HG02571 (cell line): ENCODE measurements at regions not wholly inside any gene's neighbourhood (a gene's known extent, or its start where the extent isn't known, plus 50 kb on each side); places are given as distances from the start of the nearest gene placed in this dataset.

Source experiments
- ATAC-seq: cut with Tn5 transposase; IDR thresholded peaks from one replicate; pipeline ENCODE4 v1.9.1; 2021; ENCODE audit warnings: mild to moderate bottlenecking, moderate library complexity; ENCODE audit not compliant: unreplicated experiment

DNA sequence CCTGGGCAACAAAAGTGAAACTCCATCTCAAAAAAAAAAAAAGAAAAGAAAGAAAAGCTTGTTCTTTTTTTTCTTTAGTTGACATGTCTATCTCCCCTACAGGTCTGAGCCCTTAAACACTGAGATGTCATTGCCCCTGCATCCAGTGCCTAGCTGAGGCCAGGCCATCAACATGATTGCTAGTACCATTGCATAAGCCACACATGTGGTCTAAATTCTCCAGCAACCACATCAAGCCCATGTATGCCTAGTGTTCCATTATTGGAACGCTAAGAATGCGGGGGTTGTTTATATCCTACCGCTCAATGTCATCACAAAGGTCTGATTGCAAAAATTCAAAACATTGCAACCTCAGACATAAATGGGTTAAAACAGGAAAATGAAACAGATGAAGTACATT is 62.7 kb downstream of the NPTX2 start:
- ATAC-seq = no peak

DNA sequence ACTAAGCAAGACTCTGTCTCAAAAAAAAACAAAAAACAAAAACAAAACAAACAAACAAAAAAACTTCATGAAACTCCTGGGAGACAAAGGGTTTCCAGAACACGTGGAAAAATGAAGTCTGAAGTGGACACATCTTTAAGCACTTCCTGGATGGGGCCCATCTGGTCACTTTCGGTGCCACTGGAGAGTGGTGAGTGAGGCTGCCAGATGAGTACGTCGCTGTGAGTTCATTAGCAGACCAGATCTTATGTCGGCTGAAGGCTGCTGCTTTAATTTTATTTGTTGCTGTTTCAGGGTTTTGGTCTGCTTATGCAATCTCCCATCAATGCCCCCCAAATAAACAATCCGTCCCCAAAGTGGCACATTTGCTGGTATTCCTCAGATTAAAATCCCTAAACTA is 64.4 kb downstream of the NPTX2 start:
- ATAC-seq = no peak

DNA sequence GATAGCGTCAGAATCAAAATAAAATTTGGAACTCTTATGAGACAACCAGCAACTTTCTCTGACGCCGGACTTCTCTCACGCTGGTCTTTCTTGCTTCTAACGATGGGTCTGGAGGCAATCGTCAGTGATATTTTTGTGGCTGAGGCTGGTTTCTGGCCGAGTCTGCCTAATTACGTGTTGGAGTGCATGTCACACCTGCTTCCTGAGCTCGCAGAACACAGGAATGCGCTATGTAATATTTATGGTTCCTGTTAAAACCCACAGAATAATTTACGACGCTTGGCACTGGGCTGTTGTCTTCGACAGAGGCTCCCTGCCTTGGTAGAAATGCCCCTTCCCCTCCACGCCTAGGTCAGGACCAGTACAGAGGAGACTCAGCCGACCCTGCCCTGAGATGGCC is 64.9 kb downstream of the NPTX2 start:
- no peak for ATAC-seq

DNA sequence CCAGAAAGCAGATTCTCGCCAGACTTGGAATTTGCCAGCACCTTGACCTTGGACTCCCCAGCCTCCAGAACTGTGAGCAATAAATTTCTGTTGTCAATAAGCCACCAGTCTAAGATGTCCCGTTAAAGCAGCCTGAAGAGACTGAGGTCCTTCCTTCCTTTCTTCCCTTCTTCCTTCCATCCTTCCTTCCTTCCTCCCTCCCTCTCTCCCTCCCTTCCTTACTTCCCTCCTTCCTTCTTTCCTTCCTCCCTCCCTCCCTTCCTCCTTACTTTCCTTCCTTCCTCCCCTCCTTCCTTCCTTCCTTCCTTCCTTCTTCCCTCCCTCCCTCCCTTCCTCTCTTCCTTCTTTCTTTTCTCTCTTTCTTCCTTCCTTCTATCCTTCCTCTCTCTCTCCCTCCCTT is 66.4 kb downstream of the NPTX2 start:
- no peak for ATAC-seq

DNA sequence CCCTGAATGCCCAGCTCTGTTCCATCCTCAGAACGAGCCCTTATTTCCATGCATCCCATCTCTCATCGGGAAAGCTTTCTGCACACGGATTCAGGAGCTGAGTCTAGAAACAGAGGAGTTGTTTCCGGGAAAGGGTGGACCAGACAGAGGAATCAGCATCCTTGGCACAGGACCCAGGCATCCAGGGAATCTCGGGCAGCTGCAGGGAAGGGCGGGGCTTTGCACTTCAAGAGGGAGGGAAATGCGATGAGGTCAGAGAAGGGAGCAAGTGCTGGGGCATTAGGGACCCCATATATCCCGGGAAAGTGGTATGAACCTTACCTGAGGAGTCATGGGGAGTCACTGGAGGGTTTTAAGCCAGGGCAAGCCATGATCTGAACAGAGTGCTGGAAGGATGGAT is 68.5 kb downstream of the NPTX2 start:
- no peak for ATAC-seq

DNA sequence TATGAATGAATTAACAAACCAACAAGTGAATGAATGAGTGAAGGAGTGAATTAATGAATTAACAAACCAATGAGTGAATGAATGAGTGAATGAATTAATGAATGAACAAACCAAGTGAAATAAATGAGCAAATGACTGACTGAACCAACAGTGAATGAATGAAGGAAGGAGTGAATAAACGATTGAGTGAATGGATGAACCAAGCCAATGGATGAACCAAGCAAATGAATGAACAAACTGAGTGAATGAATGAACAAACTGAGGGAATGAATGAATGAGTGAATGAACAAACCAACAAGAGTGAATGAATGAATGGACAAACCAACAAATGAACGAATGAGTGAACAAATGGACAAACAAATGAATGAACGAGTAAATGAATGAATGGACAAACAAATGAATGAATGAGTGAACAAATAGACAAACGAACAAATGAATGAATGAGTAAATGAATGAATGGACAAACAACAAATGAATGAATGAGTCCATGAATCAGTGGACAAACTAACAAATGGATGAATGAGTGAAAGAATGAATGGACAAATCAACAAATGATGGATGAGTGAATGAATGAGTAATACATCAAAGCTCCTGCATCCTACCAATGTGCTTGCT is 69.5 kb downstream of the NPTX2 start:
- ATAC-seq = no peak

DNA sequence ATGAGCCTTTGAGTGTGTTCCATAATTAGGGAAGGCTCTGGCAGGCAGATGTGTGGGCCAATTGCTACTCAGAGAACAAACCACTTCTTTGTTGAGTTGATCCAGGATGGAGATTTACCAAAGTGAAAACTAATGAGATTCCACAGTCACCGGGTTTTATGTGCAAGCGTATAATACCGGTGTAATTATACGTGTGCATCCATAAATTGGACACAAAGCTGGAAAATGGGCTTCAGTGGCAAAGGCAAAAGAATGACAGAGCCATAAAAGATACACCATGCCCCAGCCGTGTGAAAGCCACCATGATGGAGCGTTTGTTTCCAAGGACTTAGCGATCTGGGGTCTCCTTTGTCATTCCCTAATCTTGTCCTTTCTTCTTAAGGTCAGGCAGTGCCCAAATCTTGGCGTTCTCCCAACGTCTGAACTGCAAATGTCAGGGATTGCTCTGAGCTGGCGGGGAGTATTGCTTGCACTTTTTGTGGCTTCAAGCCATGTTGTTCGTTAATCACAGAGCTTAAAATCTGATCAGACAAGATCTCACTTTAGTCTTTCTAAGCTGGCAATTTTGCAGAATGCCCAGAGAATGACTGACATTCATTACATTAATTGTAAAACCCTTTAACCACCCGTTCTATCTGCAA is 70.1 kb downstream of the NPTX2 start:
- ATAC-seq = no peak

DNA sequence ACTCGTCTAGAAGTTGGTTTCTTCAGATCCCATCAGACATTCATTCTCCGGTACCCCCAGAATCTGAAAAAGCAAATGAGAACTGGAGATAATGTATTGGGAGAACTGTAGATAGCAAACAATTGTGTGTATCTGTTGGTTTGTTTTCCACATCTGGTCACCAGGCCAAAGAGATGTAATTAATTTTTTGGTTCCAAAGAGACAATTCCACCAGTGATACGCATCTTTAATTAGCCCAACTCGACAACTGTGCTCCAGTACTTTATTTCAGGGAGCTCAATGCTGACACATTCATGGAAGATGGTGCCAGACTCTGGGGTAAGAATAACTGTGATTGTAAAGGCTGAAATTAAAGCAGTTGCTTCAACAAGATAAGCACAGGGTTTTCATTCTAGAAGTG is 74.5 kb downstream of the NPTX2 start:
- no peak for ATAC-seq

DNA sequence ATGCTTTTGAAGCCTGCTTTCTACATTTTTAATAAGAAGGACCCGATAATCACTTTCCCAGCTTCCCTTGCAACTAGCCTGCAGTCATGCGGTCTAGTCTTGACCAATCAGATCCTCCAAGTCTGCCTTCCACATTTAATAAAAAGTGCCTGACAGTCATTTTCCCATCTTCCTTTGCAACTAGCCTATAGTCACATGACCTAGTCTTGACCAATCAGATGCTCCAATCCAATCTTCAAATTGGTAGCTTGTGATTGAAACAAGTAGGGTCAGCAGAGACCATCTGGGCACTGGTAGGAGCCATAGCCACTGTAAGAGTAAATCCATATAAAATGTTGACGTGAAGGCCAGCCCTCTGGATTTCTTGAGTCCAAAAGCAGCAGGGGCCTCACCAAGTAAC is 80.0 kb downstream of the NPTX2 start:
- ATAC-seq = no peak

DNA sequence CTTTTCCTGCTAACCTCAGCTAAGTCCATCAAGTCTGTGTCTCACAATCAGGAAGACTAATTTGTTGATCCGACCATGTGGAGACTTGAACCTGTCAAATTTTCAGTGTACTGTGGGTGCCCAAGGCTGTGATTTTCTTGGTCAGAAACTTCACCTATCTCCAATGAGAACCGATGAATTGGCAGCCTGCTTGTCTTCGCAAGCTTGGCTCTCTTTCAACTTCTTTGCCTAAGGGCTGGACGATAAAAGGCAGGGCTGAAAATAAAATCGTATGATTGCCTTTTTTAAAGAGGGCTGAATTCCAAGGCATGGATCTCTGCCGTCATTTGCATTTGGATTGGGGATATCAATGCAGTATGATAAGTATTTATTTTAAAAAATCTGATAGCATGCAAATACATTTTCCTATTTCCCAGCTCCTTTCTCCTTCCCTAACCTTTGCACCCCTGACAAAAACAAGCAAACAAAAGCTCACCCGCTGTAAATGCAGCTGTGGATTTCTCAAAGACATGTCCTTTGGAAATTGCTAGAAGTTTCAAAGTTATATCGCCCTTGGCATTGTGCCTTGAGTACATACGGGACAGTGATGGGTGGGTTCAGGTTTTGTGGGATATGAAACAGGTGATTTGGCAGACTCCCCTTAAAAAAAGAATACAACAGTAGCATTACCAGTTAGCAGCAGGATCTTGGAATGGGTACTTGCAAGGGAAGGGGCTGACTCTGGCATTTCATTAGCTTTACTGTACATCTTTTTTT is 80.6 kb downstream of the NPTX2 start:
- ATAC-seq = no peak

DNA sequence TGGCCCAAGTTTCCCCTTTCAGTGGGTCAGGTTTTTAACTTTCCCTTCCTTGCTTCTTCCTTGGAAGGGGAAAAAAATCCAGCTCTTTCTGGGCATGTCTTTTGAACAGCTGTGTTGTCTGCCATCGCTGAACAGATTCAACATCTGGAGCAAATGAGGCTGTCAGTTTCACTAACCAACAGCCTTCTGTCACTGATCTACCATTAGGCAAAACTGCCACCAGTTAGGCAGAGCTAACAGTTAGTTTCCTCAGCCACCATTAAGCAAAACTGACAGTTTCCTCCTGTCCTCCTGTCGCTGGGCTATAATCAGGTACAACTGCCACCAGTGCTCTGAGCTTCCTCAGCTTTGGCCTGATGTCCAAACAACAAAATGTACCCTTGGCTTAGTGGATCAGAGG is 81.9 kb downstream of the NPTX2 start:
- no peak for ATAC-seq

DNA sequence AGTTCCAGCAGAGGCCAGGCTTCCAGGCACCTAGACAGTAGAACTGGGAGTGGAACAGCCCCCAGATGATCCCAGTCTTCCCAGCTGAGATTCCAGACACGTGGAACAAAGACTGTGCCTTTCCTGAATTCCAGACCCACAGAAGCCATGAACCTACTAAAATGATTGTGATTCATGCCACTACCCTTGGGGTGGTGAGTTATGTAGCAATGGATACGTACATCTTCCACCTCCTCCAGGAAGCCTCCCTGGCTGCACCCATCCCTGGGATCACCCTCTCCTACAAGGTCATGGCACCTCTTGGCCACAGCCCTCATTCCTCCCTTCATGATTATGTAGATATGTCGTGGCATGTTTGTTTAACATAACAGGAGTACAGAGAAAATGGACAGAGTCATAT is 83.4 kb downstream of the NPTX2 start:
- no peak for ATAC-seq

DNA sequence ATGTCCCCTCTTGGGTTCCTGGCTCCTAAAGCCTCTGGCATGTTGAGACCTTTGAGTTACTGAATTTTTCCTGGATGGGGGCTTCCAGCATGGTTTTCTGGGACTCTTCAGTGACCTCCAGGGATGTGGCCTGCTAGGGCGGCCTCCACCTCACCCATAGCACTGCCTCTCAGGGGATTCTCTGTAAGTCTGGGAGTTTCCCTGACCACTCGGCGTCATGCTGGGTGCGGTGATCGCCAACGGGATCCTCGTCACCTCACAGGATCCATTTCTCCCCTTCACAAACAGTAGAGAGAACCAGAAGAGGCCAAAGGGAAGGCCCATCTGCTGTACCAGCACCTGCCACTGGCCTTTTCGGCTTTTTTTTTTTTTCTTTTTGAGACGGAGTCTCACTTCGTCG is 84.3 kb downstream of the NPTX2 start:
- ATAC-seq = no peak

DNA sequence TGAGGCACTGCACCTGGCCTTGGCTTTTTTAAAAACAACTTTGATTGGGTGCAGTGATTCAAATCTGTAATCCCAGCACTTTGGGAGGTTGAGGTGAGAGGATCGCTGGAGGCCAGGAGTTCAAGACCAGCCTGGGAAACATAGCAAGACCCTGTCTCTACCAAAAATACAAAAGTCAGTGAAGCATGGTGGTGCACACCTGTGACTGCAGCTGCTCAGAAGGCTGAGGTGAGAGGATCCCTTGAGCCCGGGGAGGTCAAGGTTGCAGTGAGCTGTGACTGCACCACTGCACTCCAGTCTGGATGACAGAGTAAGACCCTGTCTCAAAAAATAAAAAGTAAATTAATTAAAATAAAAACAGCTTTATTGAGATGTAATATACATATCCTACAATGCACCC is 84.9 kb downstream of the NPTX2 start:
- no peak for ATAC-seq

DNA sequence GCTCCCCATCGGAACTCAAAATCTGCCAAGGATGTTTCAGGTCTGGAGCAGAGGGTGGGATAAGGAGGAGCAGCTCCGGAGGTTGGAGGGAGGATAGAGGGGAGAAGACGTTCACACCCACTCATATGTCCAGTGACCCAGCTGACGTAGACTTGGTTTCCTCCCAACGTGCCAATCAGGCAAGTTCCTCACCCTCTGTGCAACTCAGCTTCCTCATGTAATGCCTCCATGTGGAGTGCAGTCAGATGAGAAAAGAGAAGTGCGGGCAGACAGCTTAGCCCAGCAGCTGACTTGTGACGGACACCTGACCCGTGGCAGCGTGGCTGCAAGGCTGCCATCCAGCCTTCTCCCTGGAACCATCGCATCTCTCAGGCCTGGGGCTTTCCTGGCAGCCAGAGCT is 86.8 kb downstream of the NPTX2 start:
- ATAC-seq = no peak

DNA sequence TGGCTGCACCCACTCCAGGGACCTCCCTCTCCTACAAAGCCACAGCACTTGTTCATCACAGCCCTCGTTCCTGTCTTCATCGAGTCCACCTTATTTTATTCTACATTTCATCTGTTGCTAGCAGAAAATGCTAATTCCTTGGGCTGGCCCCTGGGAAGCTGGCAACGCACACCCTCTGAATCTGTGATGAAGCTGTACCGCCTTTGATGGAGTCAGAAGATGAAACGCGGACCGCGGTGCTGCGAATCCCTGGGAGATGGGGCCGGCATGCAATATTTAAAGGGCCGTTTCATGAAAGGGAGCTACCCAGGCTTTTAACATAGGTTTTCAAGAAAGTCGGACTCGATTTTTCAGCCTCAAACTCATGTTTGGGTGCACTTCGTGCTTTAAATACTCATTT is 88.5 kb downstream of the NPTX2 start:
- ATAC-seq = no peak

DNA sequence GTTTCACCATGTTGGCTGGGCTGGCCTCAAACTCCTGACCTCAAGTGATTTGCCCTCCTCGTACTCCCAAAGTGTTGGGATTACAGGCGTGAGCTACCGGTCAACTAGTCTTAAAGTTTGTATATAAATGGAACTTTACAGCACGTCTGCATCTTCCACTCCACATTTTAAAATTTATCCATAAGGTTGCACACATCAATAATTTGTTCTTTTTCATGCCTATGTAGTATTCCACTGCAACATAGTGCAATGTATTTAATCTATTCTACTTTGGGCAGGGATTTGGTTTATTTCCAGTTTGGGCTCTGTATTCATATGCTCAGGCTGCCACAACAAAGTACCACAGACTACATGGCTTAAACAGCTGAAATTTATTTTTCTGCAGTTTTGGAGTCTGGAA is 90.0 kb downstream of the NPTX2 start:
- no peak for ATAC-seq

DNA sequence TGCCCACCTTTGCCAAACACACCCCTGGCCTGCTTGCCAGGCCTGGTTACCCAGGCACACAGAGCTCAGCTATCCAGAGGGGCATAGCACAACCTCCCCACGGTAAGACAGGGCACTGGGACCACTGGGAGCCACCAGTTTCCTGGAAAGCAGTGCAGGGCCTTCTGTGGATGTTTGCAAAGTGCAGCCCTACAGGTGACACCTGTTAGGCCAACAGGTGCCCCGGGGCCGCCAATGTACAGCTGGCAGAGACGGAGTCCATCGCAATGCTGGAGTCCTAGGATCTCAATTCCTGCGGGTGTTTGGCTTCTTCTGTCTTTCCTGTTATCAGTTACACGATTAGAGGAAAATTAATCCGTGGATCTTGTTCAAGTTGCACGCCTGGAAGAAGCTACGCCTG is 94.9 kb downstream of the NPTX2 start:
- ATAC-seq = no peak

DNA sequence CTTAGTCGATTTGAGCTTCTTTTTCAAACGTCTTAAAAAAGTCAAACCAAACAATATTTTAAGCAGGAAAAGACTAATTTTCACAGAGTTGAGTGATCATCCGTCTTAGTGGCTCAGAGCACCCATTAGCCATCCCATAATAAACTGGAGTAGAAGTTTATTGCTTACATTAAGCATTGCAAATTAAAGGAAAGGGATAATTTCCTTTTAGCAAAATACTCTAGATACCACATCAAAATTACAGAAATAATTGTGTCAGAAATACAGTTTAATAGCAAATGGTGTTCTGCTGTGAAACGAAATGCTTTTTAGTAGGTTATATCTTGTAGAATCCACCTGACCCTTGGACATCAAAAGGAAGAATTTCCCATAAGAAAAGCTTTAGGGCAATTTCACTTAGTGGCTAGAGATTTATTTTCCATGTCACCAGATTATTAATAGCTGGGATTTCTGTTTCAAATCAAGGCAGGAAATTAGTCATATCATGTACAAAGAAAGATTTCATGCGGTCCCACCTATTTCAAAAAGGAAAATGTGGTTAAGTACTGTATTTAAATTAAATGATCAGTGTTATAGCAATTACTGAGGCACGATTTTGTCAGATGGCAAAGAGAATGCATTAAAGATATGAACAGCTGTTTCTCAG is 96.2 kb downstream of the NPTX2 start:
- ATAC-seq = no peak

DNA sequence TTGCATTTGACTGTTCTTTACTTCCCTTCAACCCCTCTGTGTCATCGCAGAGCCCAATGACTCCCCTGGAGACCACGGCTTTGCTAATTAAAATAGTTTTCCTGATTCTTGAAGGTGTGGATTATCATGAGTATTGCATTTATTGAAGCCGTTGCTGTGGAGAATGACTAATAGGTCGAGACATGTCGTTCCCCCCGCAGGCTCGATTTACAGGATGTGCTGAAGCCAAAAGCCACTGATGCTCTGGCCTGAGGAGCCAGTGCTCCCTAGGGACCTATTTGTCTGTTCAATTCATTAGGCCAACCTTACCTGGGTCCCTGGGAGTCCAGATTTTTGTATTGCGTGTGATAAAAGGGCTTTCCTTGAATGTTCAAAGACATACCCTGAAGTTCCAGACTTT is 102.3 kb downstream of the NPTX2 start:
- no peak for ATAC-seq

DNA sequence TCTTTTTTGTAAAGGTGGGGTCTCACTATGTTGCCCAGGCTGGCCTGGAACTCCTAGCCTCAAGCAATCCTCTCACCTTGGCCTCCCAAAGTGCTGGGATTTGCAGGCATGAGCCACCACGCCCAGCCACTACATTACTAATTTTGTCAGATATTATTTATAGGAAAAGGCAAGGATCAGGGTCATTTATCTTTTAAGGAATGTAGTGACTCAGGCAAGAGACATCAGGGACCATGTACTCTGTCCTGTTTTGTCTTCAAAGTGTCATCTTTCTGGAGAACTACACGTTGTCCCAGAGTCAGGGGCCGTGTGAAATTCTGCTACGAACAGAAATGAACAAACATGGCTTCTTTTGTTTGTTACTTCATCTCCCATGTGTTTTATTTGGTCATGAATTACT is 105.3 kb downstream of the NPTX2 start:
- ATAC-seq = no peak

DNA sequence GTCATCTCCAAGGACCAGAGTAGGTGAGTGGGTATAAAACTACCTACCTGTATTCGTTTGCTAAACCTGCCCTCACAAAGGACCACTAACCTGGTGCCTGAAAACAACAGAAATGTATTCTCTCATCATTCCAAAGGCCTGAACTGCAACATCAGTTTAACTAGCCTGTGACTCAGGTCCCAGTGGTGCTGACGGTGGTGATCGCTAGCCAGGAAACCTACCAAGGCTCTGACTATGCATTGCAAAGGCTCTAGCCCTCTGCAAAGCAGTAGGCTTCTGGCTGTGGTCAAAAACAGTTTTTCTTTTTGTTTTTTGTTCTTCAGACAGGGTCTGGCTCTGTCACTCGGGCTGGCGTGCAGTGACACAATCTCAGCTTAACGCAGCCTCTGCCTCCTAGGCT is 107.5 kb downstream of the NPTX2 start:
- ATAC-seq = no peak
